K562 (cell line): ENCODE measurements at regions not wholly inside any gene's neighbourhood (a gene's known extent, or its start where the extent isn't known, plus 50 kb on each side); places are given as distances from the start of the nearest gene placed in this dataset.

Source experiments
- ATAC-seq: fragments of 200-7000 bp; cut with Tn5 transposase; 3 replicates; pipeline ENCODE4 v1.9.1; 2020; ENCODE audit warnings: moderate library complexity
- BruUV-seq: library from RNA; stranded (reverse); fragments of 400-500 nt; replicated peaks from 2 replicates; lab custom pipeline; 2021; lab: Mats Ljungman, UMichigan
- CTCF ChIA-PET: fragments of 300-600 bp; formaldehyde crosslinking; extraction: SDS; loops from one replicate; lab custom pipeline; 2021; ENCODE audit warnings: low intra/inter-chr PET ratio; lab: Yijun Ruan, JAX
- POLR2A ChIA-PET: fragments of 300-600, 350-650 bp; sonication (Branson Sonifier 250); formaldehyde crosslinking; extraction: SDS; loops from one replicate; lab custom pipeline; 2021; ENCODE audit warnings: antibody characterized with exemption, inconsistent platforms; lab: Yijun Ruan, JAX
- DNase-seq, 4 experiments: peaks; one replicate each; pipeline versions ENCODE4 v3.0.0 to v3.0.0-alpha.2; 2011 to 2018; ENCODE audit warnings: low spot score in 3 of 4, mixed read lengths in 3 of 4; ENCODE audit errors: extremely low read depth in 1 of 4
- FAIRE-seq: peaks from 2 replicates; lab custom pipeline; 2011; peaks lifted over from hg19 to GRCh38; lab: Jason Lieb, UNC
- H2AFZ ChIP-seq: 2 replicates; pipeline ENCODE4 v1.6.0; 2011; ENCODE audit warnings: low read depth, low read length, control low read depth, inconsistent platforms
- H3K27ac ChIP-seq: fragments of 200-600 bp; 3 replicates; pipeline ENCODE4 v1.8.0; 2011; ENCODE audit warnings: low read depth, mild to moderate bottlenecking, control low read depth, inconsistent platforms, low read length, moderate library complexity, mixed read lengths; ENCODE audit errors: extremely low read depth
- H3K27me3 ChIP-seq, 2 experiments: fragments of 300-600 bp in 1 of 2; 2 replicates in 1 of 2; 3 replicates in 1 of 2; pipeline versions ENCODE4 v1.6.0 to v1.8.0; 2011; ENCODE audit warnings: inconsistent platforms in 2 of 2, low read length in 2 of 2, mild to moderate bottlenecking in 1 of 2, mixed read lengths in 1 of 2, moderate library complexity in 1 of 2; ENCODE audit not compliant: control insufficient read depth in 2 of 2, insufficient read depth in 2 of 2
- H3K36me3 ChIP-seq: fragments of 300-600 bp; 3 replicates; pipeline ENCODE4 v1.8.0; 2011; ENCODE audit warnings: mild to moderate bottlenecking, low read length, inconsistent platforms; ENCODE audit not compliant: control insufficient read depth, insufficient read depth
- H3K4me1 ChIP-seq, 2 experiments: fragments of 200-600 bp in 1 of 2; replicated peaks in 1 of 2; 2 replicates in 1 of 2; 3 replicates in 1 of 2; pipeline versions ENCODE4 v1.5.1 to v1.8.0; 2011; ENCODE audit warnings: inconsistent platforms in 2 of 2, low read length in 2 of 2, mild to moderate bottlenecking in 1 of 2, mixed read lengths in 1 of 2, moderate library complexity in 1 of 2; ENCODE audit not compliant: control insufficient read depth in 2 of 2, insufficient read depth in 2 of 2
- H3K4me2 ChIP-seq: 2 replicates; pipeline ENCODE4 v1.6.1; 2011; ENCODE audit warnings: low read length, control low read depth, inconsistent platforms, mixed read lengths; ENCODE audit not compliant: insufficient read depth
- H3K4me3 ChIP-seq: fragments of 200-600 bp; sonication (generic), shearing (Covaris generic); 2 replicates; pipeline ENCODE4 v1.5.1; 2016; ENCODE audit warnings: control low read depth, inconsistent platforms
- H3K79me2 ChIP-seq: fragments of 200-600 bp; 3 replicates; pipeline ENCODE4 v1.8.0; 2011; ENCODE audit warnings: low read length, inconsistent platforms; ENCODE audit not compliant: control insufficient read depth, insufficient read depth
- H3K9ac ChIP-seq, 2 experiments: 2 replicates each; pipeline versions ENCODE4 v1.6.0 to v1.6.1; 2011; ENCODE audit warnings: low read depth in 2 of 2, low read length in 2 of 2, control low read depth in 1 of 2, inconsistent platforms in 1 of 2, mild to moderate bottlenecking in 1 of 2, mixed read lengths in 1 of 2; ENCODE audit not compliant: insufficient read depth in 1 of 2
- H3K9me1 ChIP-seq: one replicate; pipeline ENCODE4 v1.6.0; 2011; ENCODE audit warnings: inconsistent platforms, mild to moderate bottlenecking, low read length, moderate library complexity; ENCODE audit not compliant: control insufficient read depth, insufficient read depth
- H3K9me3 ChIP-seq: replicated peaks from 2 replicates; pipeline ENCODE4 v1.5.1; 2011; ENCODE audit warnings: low read depth, low read length, inconsistent platforms; ENCODE audit not compliant: control insufficient read depth, insufficient read depth
- H4K20me1 ChIP-seq: replicated peaks from 2 replicates; pipeline ENCODE4 v1.6.1; 2011; ENCODE audit warnings: low read length, inconsistent platforms, mixed read lengths; ENCODE audit not compliant: control insufficient read depth, insufficient read depth
- BRF1 ChIP-seq: IDR thresholded peaks from 3 replicates; pipeline ENCODE4 v1.6.1; 2011; ENCODE audit warnings: borderline replicate concordance, mild to moderate bottlenecking; ENCODE audit not compliant: insufficient read length; ENCODE audit errors: extremely low read depth
- CGGBP1 ChIP-seq: fragments of 250-450 bp; sonication (Bioruptor Pico); IDR thresholded peaks from 2 replicates; pipeline ENCODE4 v1.9.0; 2021; ENCODE audit warnings: mild to moderate bottlenecking
- E2F8 ChIP-seq: fragments of 450-650 bp; IDR thresholded peaks from 2 replicates; pipeline ENCODE4 v1.7.1; 2018; ENCODE audit warnings: mild to moderate bottlenecking, low read depth; ENCODE audit not compliant: partially characterized antibody
- FOXK2 ChIP-seq, 2 experiments: fragments of 450-650 bp; IDR thresholded peaks in 1 of 2; conservative IDR thresholded peaks in 1 of 2; 2 replicates each; pipeline ENCODE4 v1.6.1; 2016; ENCODE audit warnings: low read depth in 2 of 2, mild to moderate bottlenecking in 1 of 2
- GTF2A2 ChIP-seq: IDR thresholded peaks from 2 replicates; pipeline ENCODE4 v1.6.1; 2016; ENCODE audit warnings: mild to moderate bottlenecking, missing genetic modification characterization, missing compliant biosample characterization
- HMBOX1 ChIP-seq: sonication (generic); IDR thresholded peaks from 2 replicates; pipeline ENCODE4 v1.6.1; 2016
- MAFK ChIP-seq: IDR thresholded peaks from 2 replicates; pipeline ENCODE4 v1.6.1; 2011; ENCODE audit warnings: low read length, improper control_type of control experiment
- NR2F6 ChIP-seq: fragments of 450-650 bp; formaldehyde crosslinking; IDR thresholded peaks from 2 replicates; pipeline ENCODE4 v1.4.0; 2020; ENCODE audit warnings: mild to moderate bottlenecking
- RAD51 ChIP-seq: fragments of 450-650 bp; IDR thresholded peaks from 2 replicates; pipeline ENCODE4 v1.7.1; 2016; ENCODE audit warnings: low read depth, mild to moderate bottlenecking, borderline replicate concordance
- WGBS: fragments of 100-300 bp; shearing (Covaris generic); methylation state at CpG from one replicate; pipeline ENCODE4 v1.1.6; 2016; ENCODE audit warnings: low coverage, mixed read lengths; ENCODE audit not compliant: insufficient coverage; ENCODE audit errors: missing lambda C conversion rate; 5-methylcytosine and 5-hydroxymethylcytosine counted together
- in situ Hi-C: fragments of 300-500 bp; cut with MboI; formaldehyde crosslinking; loops from 4 replicates; pipeline ENCODE4 v1.15.0; 2018; ENCODE audit warnings: inconsistent platforms, mixed read lengths
- intact Hi-C: fragments of 100-400 bp; cut with micrococcal nuclease; formaldehyde crosslinking; loops from 2 replicates; pipeline ENCODE4 v1.14.2; 2022

DNA sequence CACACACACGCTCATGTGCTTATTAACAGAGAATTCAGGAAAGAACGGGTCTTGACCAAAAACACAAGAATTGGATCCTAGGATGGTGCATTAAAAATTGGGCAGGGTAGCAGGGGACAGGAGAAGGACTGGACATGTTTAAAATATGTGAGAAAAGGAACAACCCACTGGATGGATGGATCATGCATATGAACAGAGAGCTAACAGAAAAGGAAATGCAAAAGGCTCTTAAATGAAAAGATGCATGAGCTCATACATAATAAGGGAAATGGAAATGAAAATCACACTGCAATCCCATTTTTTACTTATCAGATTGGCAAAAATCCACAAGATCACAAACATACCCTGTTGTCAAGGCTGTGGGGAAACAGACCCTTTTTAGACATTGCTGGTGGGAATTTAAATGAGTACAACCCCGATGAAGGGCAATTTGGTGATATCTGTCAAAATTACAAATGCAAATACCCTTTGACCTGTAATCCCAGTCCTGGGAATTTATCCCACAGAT, 440.6 kb upstream of the SLC14A2 start (continued):
- TF ChIP-seq FOXK2 (conservative IDR thresholded peaks at IDR 0.05 in 1 of 2, IDR thresholded peaks at IDR 0.05 in 1 of 2; ENCODE audit: low read depth in 2 of 2) = no peak
- TF ChIP-seq MAFK = no peak

DNA sequence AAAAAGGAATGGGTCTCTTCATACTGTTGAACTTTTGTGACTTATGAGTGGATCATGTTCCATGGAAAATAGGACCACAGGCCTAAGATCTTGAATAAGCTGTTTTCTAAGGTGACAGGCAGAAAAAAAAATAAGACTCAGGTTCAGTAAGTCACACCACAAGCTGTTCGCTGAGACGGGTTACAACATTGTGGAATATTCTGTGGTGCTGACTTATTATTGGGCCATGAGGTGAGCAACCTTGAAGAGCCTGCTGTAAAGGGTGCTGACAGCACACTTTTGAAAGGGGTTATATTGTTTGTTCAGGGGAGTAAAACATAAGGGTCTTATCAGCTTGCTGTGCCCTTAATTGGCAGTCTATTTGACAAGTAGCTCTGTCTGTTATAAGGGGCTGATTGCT, 439.8 kb upstream of the SLC14A2 start:
- 0% methylated on average over 2 of the region's 2 CpGs for WGBS
- no peaks in the 10 kb centered on the region for H3K9me1 ChIP-seq
- no peak for ATAC-seq
- no peaks in the 10 kb centered on the region for H3K9me3 ChIP-seq
- no peak overlapping the region for H2AFZ ChIP-seq
- no peak overlapping the region for H3K9ac ChIP-seq
- H3K4me1 ChIP-seq = no peaks in the 10 kb centered on the region
- no peak for TF ChIP-seq E2F8
- no peak for TF ChIP-seq NR2F6
- no peak for TF ChIP-seq BRF1
- TF ChIP-seq GTF2A2 (tag) = no peak
- TF ChIP-seq CGGBP1 (CRISPR knock-in tag) = no peak
- TF ChIP-seq HMBOX1 = no peak
- TF ChIP-seq RAD51 = no peak
- H3K36me3 ChIP-seq = no peaks in the 10 kb centered on the region
- no peak overlapping the region for H3K4me2 ChIP-seq
- H3K27me3 ChIP-seq = no peaks in the 10 kb centered on the region
- no peaks in the 10 kb centered on the region for H4K20me1 ChIP-seq
- no TSS peak for BruUV-seq
- H3K79me2 ChIP-seq = no peaks in the 10 kb centered on the region
- DNase-seq = no peak
- no peak overlapping the region for H3K4me3 ChIP-seq
- FAIRE-seq = no peak
- ChIA-PET POLR2A (interaction anchor here (1.6 kb wide), 1 partner anchor 22 kb away, joined by 3 read pairs; no protein-coding TSS in a partner anchor), CTCF (no interaction called here)
- in situ Hi-C loops (no loop called here), intact Hi-C loops (no loop called here)
- H3K27ac ChIP-seq = no peak overlapping the region
